KMS-11 (cell line): ENCODE measurements at regions not wholly inside any gene's neighbourhood (a gene's known extent, or its start where the extent isn't known, plus 50 kb on each side); places are given as distances from the start of the nearest gene placed in this dataset.
"Not testable (repeated sequence)": the region's sequence is repeated elsewhere in the genome, so short reads cannot be mapped to it uniquely, and the experiment has no call there.

Experiments
- H2AFZ ChIP-seq: fragments of 200-600 bp; sonication (generic); 2 replicates; pipeline ENCODE4 v1.6.1; 2016; ENCODE audit warnings: antibody characterized with exemption, mixed run types, low read depth
- H3K27ac ChIP-seq: fragments of 200-600 bp; sonication (generic); 2 replicates; pipeline ENCODE4 v1.6.1; 2016; ENCODE audit warnings: mild to moderate bottlenecking, mixed run types
- H3K27me3 ChIP-seq: fragments of 200-600 bp; sonication (generic); 2 replicates; pipeline ENCODE4 v1.6.1; 2017; ENCODE audit warnings: mild to moderate bottlenecking, low read depth, mixed run types, moderate library complexity; ENCODE audit not compliant: insufficient read depth
- H3K36me3 ChIP-seq: fragments of 200-600 bp; sonication (generic); 2 replicates; pipeline ENCODE4 v1.6.1; 2017; ENCODE audit warnings: mild to moderate bottlenecking, mixed run types; ENCODE audit not compliant: insufficient read depth
- H3K4me1 ChIP-seq: fragments of 200-600 bp; sonication (generic); 2 replicates; pipeline ENCODE4 v1.6.1; 2016; ENCODE audit warnings: mild to moderate bottlenecking, low read depth, mixed run types; ENCODE audit not compliant: poor library complexity, severe bottlenecking
- H3K4me2 ChIP-seq: fragments of 200-600 bp; sonication (generic); 2 replicates; pipeline ENCODE4 v1.7.0; 2016; ENCODE audit warnings: mild to moderate bottlenecking, mixed run types
- H3K4me3 ChIP-seq: fragments of 200-600 bp; sonication (generic); IDR thresholded peaks from 2 replicates; pipeline ENCODE4 v1.6.1; 2017; ENCODE audit warnings: low read depth, low read length, mixed read lengths; ENCODE audit not compliant: insufficient read depth
- H3K79me2 ChIP-seq: fragments of 200-600 bp; sonication (generic); 2 replicates; pipeline ENCODE4 v1.6.1; 2016; ENCODE audit warnings: low read depth, mixed run types; ENCODE audit not compliant: insufficient read depth
- H3K9ac ChIP-seq: fragments of 200-600 bp; sonication (generic); 2 replicates; pipeline ENCODE4 v1.6.1; 2016; ENCODE audit warnings: mild to moderate bottlenecking, mixed run types
- H4K20me1 ChIP-seq: fragments of 200-600 bp; sonication (generic); 2 replicates; pipeline ENCODE4 v1.6.1; 2016; ENCODE audit warnings: mild to moderate bottlenecking, mixed run types; ENCODE audit not compliant: insufficient read depth
- CTCF ChIP-seq: fragments of 200-600 bp; sonication (generic); conservative IDR thresholded peaks from 2 replicates; pipeline ENCODE4 v1.6.1; 2017; ENCODE audit warnings: low read depth, mild to moderate bottlenecking, antibody characterized with exemption, low read length, moderate library complexity, mixed read lengths

GRCh38 chrX:110519906-110520452 is 161.3 kb downstream of the RTL9 start:
- no peak overlapping the region for H3K27ac ChIP-seq
- no peaks in the 10 kb centered on the region for H4K20me1 ChIP-seq
- no peak overlapping the region for H3K9ac ChIP-seq
- no peaks in the 10 kb centered on the region for H3K36me3 ChIP-seq
- H3K4me3 ChIP-seq: no peak overlapping the region
- no peaks in the 10 kb centered on the region for H3K79me2 ChIP-seq
- H2AFZ ChIP-seq: no peak overlapping the region
- no peaks in the 10 kb centered on the region for H3K27me3 ChIP-seq
- no peak overlapping the region for H3K4me2 ChIP-seq
- H3K4me1 ChIP-seq: no peaks in the 10 kb centered on the region
- no peak for TF ChIP-seq CTCF

GRCh38 chrX:110520652-110521051 is 162.0 kb downstream of the RTL9 start:
- H3K4me1 ChIP-seq, H3K36me3 ChIP-seq, H3K9ac ChIP-seq, H3K27me3 ChIP-seq, H3K4me2 ChIP-seq, H2AFZ ChIP-seq, H3K79me2 ChIP-seq, H3K27ac ChIP-seq, H4K20me1 ChIP-seq, H3K4me3 ChIP-seq: not testable (repeated sequence)

- Histone ChIP-seq H3K4me1 (no peaks in the 10 kb centered on the region), H3K4me3 (no peak overlapping the region), H3K27me3 (no peaks in the 10 kb centered on the region), H3K27ac (no peak overlapping the region), H3K4me2 (no peak overlapping the region), H3K9ac (no peak overlapping the region), H4K20me1 (no peaks in the 10 kb centered on the region), H3K79me2 (no peaks in the 10 kb centered on the region), H3K36me3 (no peaks in the 10 kb centered on the region), H2AFZ (no peak overlapping the region)
- TF ChIP-seq CTCF: no peak
Observed at GRCh38 chrX:110531873-110532580, 173.4 kb downstream of the RTL9 start.

- no peaks in the 10 kb centered on the region for H3K36me3 ChIP-seq
- H3K27ac ChIP-seq: no peak overlapping the region
- H3K27me3 ChIP-seq: no peaks in the 10 kb centered on the region
- H3K9ac ChIP-seq: no peak overlapping the region
- H3K4me1 ChIP-seq: no peaks in the 10 kb centered on the region
- H2AFZ ChIP-seq: no peak overlapping the region
- H3K79me2 ChIP-seq: no peaks in the 10 kb centered on the region
- H4K20me1 ChIP-seq: no peaks in the 10 kb centered on the region
- no peak for TF ChIP-seq CTCF
- H3K4me3 ChIP-seq: no peak overlapping the region
- H3K4me2 ChIP-seq: no peak overlapping the region
Observed at GRCh38 chrX:110532581-110532931, 173.9 kb downstream of the RTL9 start.

GRCh38 chrX:110536816-110537215 is 178.2 kb downstream of the RTL9 start:
- no peaks in the 10 kb centered on the region for H3K79me2 ChIP-seq
- H2AFZ ChIP-seq: no peak overlapping the region
- H3K27ac ChIP-seq: no peak overlapping the region
- no peak for TF ChIP-seq CTCF
- H4K20me1 ChIP-seq: no peaks in the 10 kb centered on the region
- H3K4me2 ChIP-seq: no peak overlapping the region
- H3K4me3 ChIP-seq: no peak overlapping the region
- no peaks in the 10 kb centered on the region for H3K4me1 ChIP-seq
- no peaks in the 10 kb centered on the region for H3K36me3 ChIP-seq
- H3K9ac ChIP-seq: no peak overlapping the region
- no peaks in the 10 kb centered on the region for H3K27me3 ChIP-seq
